Activated CD4-positive, alpha-beta T cell treated with anti-CD3 and anti-CD28 coated beads, Interleukin-2, amount 10 ng/mL, durations not matched to agents 24 days and 14 days (primary cell): ENCODE measurements at regions not wholly inside any gene's neighbourhood (a gene's known extent, or its start where the extent isn't known, plus 50 kb on each side); places are given as distances from the start of the nearest gene placed in this dataset.

Experiments used
- DNase-seq: peaks from one replicate; pipeline ENCODE4 v3.0.0; 2022
- H3K27ac Mint-ChIP-seq: one replicate; pipeline ENCODE4 v1.8.0; 2022; ENCODE audit warnings: mild to moderate bottlenecking, mixed read lengths
- H3K27me3 Mint-ChIP-seq: one replicate; pipeline ENCODE4 v1.8.0; 2022; ENCODE audit warnings: mixed read lengths
- H3K36me3 Mint-ChIP-seq: one replicate; pipeline ENCODE4 v1.8.0; 2022; ENCODE audit warnings: low read depth, mild to moderate bottlenecking, mixed read lengths
- H3K4me1 Mint-ChIP-seq: one replicate; pipeline ENCODE4 v1.8.0; 2021; ENCODE audit warnings: mixed read lengths
- H3K4me3 Mint-ChIP-seq: one replicate; pipeline ENCODE4 v1.8.0; 2022; ENCODE audit warnings: mild to moderate bottlenecking, moderate library complexity, mixed read lengths
- H3K9me3 Mint-ChIP-seq: one replicate; pipeline ENCODE4 v1.8.0; 2021; ENCODE audit warnings: mixed read lengths
- intact Hi-C: fragments of 100-400 bp; cut with micrococcal nuclease; formaldehyde crosslinking; loops from one replicate; pipeline ENCODE4 v1.15.1; 2023

GRCh38 chr3:159144472-159144871 lies 342.6 kb downstream of the MFSD1 start:
- Mint-ChIP-seq H3K4me3 (no peak overlapping the region), H3K27me3 (no peaks in the 10 kb centered on the region), H3K36me3 (no peaks in the 10 kb centered on the region), H3K9me3 (no peaks in the 10 kb centered on the region), H3K27ac (no peak overlapping the region), H3K4me1 (no peaks in the 10 kb centered on the region)
- intact Hi-C loops = no loop called here
- no peak for DNase-seq

GRCh38 chr3:159144891-159145290 lies 343.0 kb downstream of the MFSD1 start:
- Mint-ChIP-seq H3K27ac (no peak overlapping the region), H3K9me3 (no peaks in the 10 kb centered on the region), H3K27me3 (no peaks in the 10 kb centered on the region), H3K36me3 (no peaks in the 10 kb centered on the region), H3K4me1 (no peaks in the 10 kb centered on the region), H3K4me3 (no peak overlapping the region)
- intact Hi-C loops = no loop called here
- no peak for DNase-seq

GRCh38 chr3:159146392-159146791 lies 344.5 kb downstream of the MFSD1 start:
- Mint-ChIP-seq H3K36me3 (no peaks in the 10 kb centered on the region), H3K4me1 (no peaks in the 10 kb centered on the region)
- intact Hi-C loops = no loop called here

GRCh38 chr3:159146856-159147435 lies 345.1 kb downstream of the MFSD1 start:
- H3K4me3 Mint-ChIP-seq = no peak overlapping the region
- no peaks in the 10 kb centered on the region for H3K36me3 Mint-ChIP-seq
- H3K4me1 Mint-ChIP-seq = no peaks in the 10 kb centered on the region
- intact Hi-C loops = no loop called here
- no peaks in the 10 kb centered on the region for H3K9me3 Mint-ChIP-seq
- H3K27me3 Mint-ChIP-seq = no peaks in the 10 kb centered on the region
- no peak overlapping the region for H3K27ac Mint-ChIP-seq
- no peak for DNase-seq

More at GRCh38 chr3:159146392-159146791, 344.5 kb downstream of the MFSD1 start:
- Mint-ChIP-seq H3K27me3 (no peaks in the 10 kb centered on the region), H3K9me3 (no peaks in the 10 kb centered on the region), H3K4me3 (no peak overlapping the region), H3K27ac (no peak overlapping the region)
- DNase-seq = no peak

- DNase-seq = no peak
- no peaks in the 10 kb centered on the region for H3K9me3 Mint-ChIP-seq
- intact Hi-C loops = no loop called here
- no peaks in the 10 kb centered on the region for H3K36me3 Mint-ChIP-seq
- H3K4me1 Mint-ChIP-seq = no peaks in the 10 kb centered on the region
- H3K4me3 Mint-ChIP-seq = no peak overlapping the region
- no peaks in the 10 kb centered on the region for H3K27me3 Mint-ChIP-seq
- H3K27ac Mint-ChIP-seq = no peak overlapping the region
Observed at GRCh38 chr3:159147813-159148212, 346.0 kb downstream of the MFSD1 start.

- no peaks in the 10 kb centered on the region for H3K4me1 Mint-ChIP-seq
- no peak overlapping the region for H3K4me3 Mint-ChIP-seq
- H3K27ac Mint-ChIP-seq = no peak overlapping the region
- H3K9me3 Mint-ChIP-seq = no peaks in the 10 kb centered on the region
- no peaks in the 10 kb centered on the region for H3K36me3 Mint-ChIP-seq
- no peak for DNase-seq
- intact Hi-C loops = no loop called here
- H3K27me3 Mint-ChIP-seq = no peaks in the 10 kb centered on the region
Observed at GRCh38 chr3:159148466-159148865, 346.6 kb downstream of the MFSD1 start.

GRCh38 chr3:159149131-159149530 lies 347.3 kb downstream of the MFSD1 start:
- Mint-ChIP-seq H3K9me3 (no peaks in the 10 kb centered on the region), H3K36me3 (no peaks in the 10 kb centered on the region), H3K27me3 (no peaks in the 10 kb centered on the region), H3K4me1 (no peaks in the 10 kb centered on the region), H3K4me3 (no peak overlapping the region), H3K27ac (no peak overlapping the region)
- intact Hi-C loops = no loop called here
- DNase-seq = no peak

GRCh38 chr3:159149633-159150032 lies 347.8 kb downstream of the MFSD1 start:
- H3K27me3 Mint-ChIP-seq = no peaks in the 10 kb centered on the region
- no peaks in the 10 kb centered on the region for H3K4me1 Mint-ChIP-seq
- H3K9me3 Mint-ChIP-seq = no peaks in the 10 kb centered on the region
- H3K4me3 Mint-ChIP-seq = no peak overlapping the region
- H3K27ac Mint-ChIP-seq = no peak overlapping the region
- no peak for DNase-seq
- H3K36me3 Mint-ChIP-seq = no peaks in the 10 kb centered on the region
- intact Hi-C loops = no loop called here

- Mint-ChIP-seq H3K27me3 (no peaks in the 10 kb centered on the region), H3K36me3 (no peaks in the 10 kb centered on the region), H3K27ac (no peak overlapping the region), H3K4me3 (no peak overlapping the region), H3K9me3 (no peaks in the 10 kb centered on the region), H3K4me1 (no peaks in the 10 kb centered on the region)
- intact Hi-C loops = no loop called here
- no peak for DNase-seq
Observed at GRCh38 chr3:159150180-159150579, 348.3 kb downstream of the MFSD1 start.

GRCh38 chr3:159151130-159151529 lies 349.3 kb downstream of the MFSD1 start:
- no peak for DNase-seq
- no peaks in the 10 kb centered on the region for H3K36me3 Mint-ChIP-seq
- no peaks in the 10 kb centered on the region for H3K4me1 Mint-ChIP-seq
- no peak overlapping the region for H3K4me3 Mint-ChIP-seq
- intact Hi-C loops = no loop called here
- no peaks in the 10 kb centered on the region for H3K9me3 Mint-ChIP-seq
- no peak overlapping the region for H3K27ac Mint-ChIP-seq
- no peaks in the 10 kb centered on the region for H3K27me3 Mint-ChIP-seq

- no peaks in the 10 kb centered on the region for H3K4me1 Mint-ChIP-seq
- no peaks in the 10 kb centered on the region for H3K27me3 Mint-ChIP-seq
- H3K27ac Mint-ChIP-seq = no peak overlapping the region
- intact Hi-C loops = no loop called here
- no peaks in the 10 kb centered on the region for H3K9me3 Mint-ChIP-seq
- no peak overlapping the region for H3K4me3 Mint-ChIP-seq
- no peak for DNase-seq
- H3K36me3 Mint-ChIP-seq = no peaks in the 10 kb centered on the region
Observed at GRCh38 chr3:159157275-159157674, 355.4 kb downstream of the MFSD1 start.

- no peak for DNase-seq
- no peaks in the 10 kb centered on the region for H3K27me3 Mint-ChIP-seq
- no peak overlapping the region for H3K27ac Mint-ChIP-seq
- H3K36me3 Mint-ChIP-seq = no peaks in the 10 kb centered on the region
- H3K4me1 Mint-ChIP-seq = no peaks in the 10 kb centered on the region
- no peaks in the 10 kb centered on the region for H3K9me3 Mint-ChIP-seq
- H3K4me3 Mint-ChIP-seq = no peak overlapping the region
- intact Hi-C loops = no loop called here
Observed at GRCh38 chr3:159158213-159158612, 356.4 kb downstream of the MFSD1 start.

GRCh38 chr3:159158801-159159200 lies 356.9 kb downstream of the MFSD1 start:
- no peaks in the 10 kb centered on the region for H3K36me3 Mint-ChIP-seq
- no peaks in the 10 kb centered on the region for H3K4me1 Mint-ChIP-seq
- H3K9me3 Mint-ChIP-seq = no peaks in the 10 kb centered on the region
- no peak for DNase-seq
- no peak overlapping the region for H3K4me3 Mint-ChIP-seq
- no peaks in the 10 kb centered on the region for H3K27me3 Mint-ChIP-seq
- intact Hi-C loops = no loop called here
- no peak overlapping the region for H3K27ac Mint-ChIP-seq

- Mint-ChIP-seq H3K36me3 (no peaks in the 10 kb centered on the region), H3K4me1 (no peaks in the 10 kb centered on the region), H3K27ac (no peak overlapping the region), H3K4me3 (no peak overlapping the region), H3K27me3 (no peaks in the 10 kb centered on the region), H3K9me3 (no peaks in the 10 kb centered on the region)
- intact Hi-C loops = no loop called here
- DNase-seq = no peak
Observed at GRCh38 chr3:159159546-159159945, 357.7 kb downstream of the MFSD1 start.

- H3K9me3 Mint-ChIP-seq = no peaks in the 10 kb centered on the region
- intact Hi-C loops = no loop called here
- no peaks in the 10 kb centered on the region for H3K27me3 Mint-ChIP-seq
- H3K27ac Mint-ChIP-seq = no peak overlapping the region
- no peak overlapping the region for H3K4me3 Mint-ChIP-seq
- no peaks in the 10 kb centered on the region for H3K36me3 Mint-ChIP-seq
- DNase-seq = no peak
- H3K4me1 Mint-ChIP-seq = no peaks in the 10 kb centered on the region
Observed at GRCh38 chr3:159163656-159164055, 361.8 kb downstream of the MFSD1 start.
